ENCODE measurements at regions not wholly inside any gene's neighbourhood (a gene's known extent, or its start where the extent isn't known, plus 50 kb on each side); places are given as distances from the start of the nearest gene placed in this dataset.

GRCh38 chr3:152669560-152669959 is 165.4 kb upstream of the P2RY1 start:
- Histone ChIP-seq H4K8ac (replicated peaks; ENCODE audit: insufficient read length, low read depth, low read length) (no peak overlapping the region), H3K4me1 (ENCODE audit: insufficient read depth, low read length) (no peaks in the 10 kb centered on the region), H2BK15ac (ENCODE audit: low read depth, low read length) (no peak overlapping the region), H3K14ac (ENCODE audit: insufficient read depth, low read length) (no peak overlapping the region), H2BK20ac (ENCODE audit: low read depth, low read length, poor library complexity, severe bottlenecking) (no peak overlapping the region), H3K9me3 (ENCODE audit: control insufficient read depth, low read depth, low read length) (no peaks in the 10 kb centered on the region), H3K9ac (ENCODE audit: extremely low read depth, insufficient read length, low read length) (no peak overlapping the region), H2BK5ac (ENCODE audit: insufficient read length, low read length) (no peak overlapping the region), H3K79me1 (ENCODE audit: insufficient read depth, low read depth, low read length, poor library complexity, severe bottlenecking) (no peaks in the 10 kb centered on the region), H4K20me1 (ENCODE audit: control insufficient read depth, insufficient read depth, insufficient read length) (no peaks in the 10 kb centered on the region), H3K18ac (ENCODE audit: insufficient read length, low read depth, low read length) (no peak overlapping the region), H3K27ac (ENCODE audit: insufficient read length, low read depth, low read length) (no peak overlapping the region), H3T11ph (ENCODE audit: low read length) (no peak overlapping the region), H3K23ac (ENCODE audit: insufficient read length, low read depth, low read length) (no peak overlapping the region), H2BK120ac (ENCODE audit: low read depth, low read length, poor library complexity, severe bottlenecking) (no peak overlapping the region), H3K56ac (ENCODE audit: insufficient read length, low read depth, low read length) (no peak overlapping the region), H4K91ac (ENCODE audit: insufficient read length, low read depth, low read length) (no peak overlapping the region), H4K5ac (ENCODE audit: insufficient read length, low read depth, low read length) (no peak overlapping the region), H3K4ac (ENCODE audit: low read depth, low read length) (no peak overlapping the region), H3K79me2 (ENCODE audit: insufficient read depth, low read length) (no peaks in the 10 kb centered on the region), H3K23me2 (ENCODE audit: insufficient read length, low read depth, low read length, poor library complexity, severe bottlenecking) (no peaks in the 10 kb centered on the region), H3K4me2 (ENCODE audit: insufficient read depth, insufficient read length, low read length) (no peak overlapping the region), H2AFZ (ENCODE audit: low read length) (no peak overlapping the region), H2BK12ac (ENCODE audit: insufficient read length, low read depth, low read length) (no peak overlapping the region), H3K27me3 (ENCODE audit: insufficient read depth, low read length) (no peaks in the 10 kb centered on the region), H2AK5ac (ENCODE audit: insufficient read length, low read length) (no peak overlapping the region)
- Mint-ChIP-seq H3K9me3 (no peaks in the 10 kb centered on the region), H3K36me3 (ENCODE audit: insufficient read depth in 1 of 3, low read depth in 3 of 3) (no peaks in the 10 kb centered on the region), H3K4me3 (no peak overlapping the region), H3K27ac (no peak overlapping the region), H3K4me1 (peaks cover 6 to 12% of the 10 kb centered on the region in 2 experiments), H3K27me3 (ENCODE audit: low read depth) (no peaks in the 10 kb centered on the region)
- no peak for DNase-seq
- no CpG with 5 or more reads among the region's 4 CpGs for WGBS (ENCODE audit: extremely low coverage, insufficient read length, low lambda C conversion rate)
- TF ChIP-seq CTCF (conservative IDR thresholded peaks at IDR 0.05) = no peak

All from H9 (cell line).